Testis (tissue), 2 donors: ENCODE measurements at regions not wholly inside any gene's neighbourhood (a gene's known extent, or its start where the extent isn't known, plus 50 kb on each side); places are given as distances from the start of the nearest gene placed in this dataset.

ENCODE experiments used
- DNase-seq: peaks from one replicate; pipeline ENCODE4 v3.0.0-alpha.2; 2019
- H3K27ac ChIP-seq, 2 donors: fragments of 200-600 bp; sonication (generic); one replicate each; pipeline ENCODE4 v1.5.1; 2019
- H3K27me3 ChIP-seq: fragments of 200-600 bp; sonication (generic); one replicate; pipeline ENCODE4 v1.5.1; 2019
- H3K36me3 ChIP-seq: fragments of 200-600 bp; sonication (generic); one replicate; pipeline ENCODE4 v1.5.1; 2017; ENCODE audit warnings: low read depth; ENCODE audit errors: missing control alignments
- H3K4me1 ChIP-seq: fragments of 200-600 bp; sonication (generic); one replicate; pipeline ENCODE4 v1.5.1; 2019
- H3K4me3 ChIP-seq, 2 donors: fragments of 200-600 bp; sonication (generic); one replicate each; pipeline ENCODE4 v1.5.1; 2017 to 2019
- H3K9me3 ChIP-seq: fragments of 200-600 bp; sonication (generic); one replicate; pipeline ENCODE4 v1.5.1; 2017
- POLR2A ChIP-seq: fragments of 450-650 bp; IDR thresholded peaks from one replicate; pipeline ENCODE4 v1.6.1; 2017; ENCODE audit warnings: antibody characterized with exemption, mild to moderate bottlenecking, moderate library complexity
- WGBS, 2 donors: methylation state at CpG; one replicate each; pipeline ENCODE4 v1.1.5; 2018; 5-methylcytosine and 5-hydroxymethylcytosine counted together
- intact Hi-C: fragments of 100-400 bp; cut with DNase I; formaldehyde crosslinking; loops from one replicate; pipeline ENCODE4 v1.15.1; 2023; ENCODE audit warnings: low total_unique reads
- small RNA-seq, 2 donors: library from RNA; depleted of rRNA; stranded (forward); fragments of <200 nt; gene quantifications; one replicate each; pipeline ENCODE3, GENCODE V24; 2016
- TF ChIP-seq, protein P1 (sequence below), 3 experiments: fragments of 450-650 bp in 2 of 3; fragments of 200-600 bp in 1 of 3; sonication (generic) in 1 of 3; IDR thresholded peaks; one replicate each; pipeline ENCODE4 v1.5.1; 2016 to 2019; ENCODE audit warnings: antibody characterized with exemption in 3 of 3, mild to moderate bottlenecking in 2 of 3, moderate library complexity in 1 of 3

DNA sequence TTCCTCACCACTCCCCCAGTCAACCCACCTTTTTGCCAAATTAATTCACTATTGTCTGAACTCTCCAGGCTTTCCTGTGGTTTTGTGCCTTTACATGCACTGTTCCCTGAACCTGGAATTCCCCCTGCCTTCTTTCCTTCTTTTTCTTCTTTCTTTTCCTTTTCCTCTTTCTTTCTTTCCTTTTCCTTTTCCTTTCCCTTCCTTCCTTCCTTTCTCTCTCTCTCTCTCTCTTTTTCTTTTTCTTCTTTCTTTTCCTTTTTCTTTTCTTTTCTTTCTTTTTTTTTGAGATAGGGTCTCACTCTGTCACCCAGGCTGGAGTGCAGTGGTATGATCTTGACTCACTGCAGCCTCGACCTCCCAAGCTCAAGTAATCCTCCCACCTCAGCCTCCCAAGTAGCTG is 56.6 kb upstream of the CDC42BPA start:
- Histone ChIP-seq H3K36me3 (no peaks in the 10 kb centered on the region), H3K9me3 (no peaks in the 10 kb centered on the region), H3K4me3 (no peak overlapping the region), H3K27me3 (no peaks in the 10 kb centered on the region), H3K27ac (no peak overlapping the region), H3K4me1 (no peaks in the 10 kb centered on the region)
- intact Hi-C loops = no loop called here
- no peak for DNase-seq
- 82 to 95% methylated on average over 1 of the region's 1 CpG for WGBS, 2 donors
- TF ChIP-seq POLR2A = no peak
- TF ChIP-seq, protein P1, sequence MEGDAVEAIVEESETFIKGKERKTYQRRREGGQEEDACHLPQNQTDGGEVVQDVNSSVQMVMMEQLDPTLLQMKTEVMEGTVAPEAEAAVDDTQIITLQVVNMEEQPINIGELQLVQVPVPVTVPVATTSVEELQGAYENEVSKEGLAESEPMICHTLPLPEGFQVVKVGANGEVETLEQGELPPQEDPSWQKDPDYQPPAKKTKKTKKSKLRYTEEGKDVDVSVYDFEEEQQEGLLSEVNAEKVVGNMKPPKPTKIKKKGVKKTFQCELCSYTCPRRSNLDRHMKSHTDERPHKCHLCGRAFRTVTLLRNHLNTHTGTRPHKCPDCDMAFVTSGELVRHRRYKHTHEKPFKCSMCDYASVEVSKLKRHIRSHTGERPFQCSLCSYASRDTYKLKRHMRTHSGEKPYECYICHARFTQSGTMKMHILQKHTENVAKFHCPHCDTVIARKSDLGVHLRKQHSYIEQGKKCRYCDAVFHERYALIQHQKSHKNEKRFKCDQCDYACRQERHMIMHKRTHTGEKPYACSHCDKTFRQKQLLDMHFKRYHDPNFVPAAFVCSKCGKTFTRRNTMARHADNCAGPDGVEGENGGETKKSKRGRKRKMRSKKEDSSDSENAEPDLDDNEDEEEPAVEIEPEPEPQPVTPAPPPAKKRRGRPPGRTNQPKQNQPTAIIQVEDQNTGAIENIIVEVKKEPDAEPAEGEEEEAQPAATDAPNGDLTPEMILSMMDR (IDR thresholded peaks at IDR 0.05) = no peak

DNA sequence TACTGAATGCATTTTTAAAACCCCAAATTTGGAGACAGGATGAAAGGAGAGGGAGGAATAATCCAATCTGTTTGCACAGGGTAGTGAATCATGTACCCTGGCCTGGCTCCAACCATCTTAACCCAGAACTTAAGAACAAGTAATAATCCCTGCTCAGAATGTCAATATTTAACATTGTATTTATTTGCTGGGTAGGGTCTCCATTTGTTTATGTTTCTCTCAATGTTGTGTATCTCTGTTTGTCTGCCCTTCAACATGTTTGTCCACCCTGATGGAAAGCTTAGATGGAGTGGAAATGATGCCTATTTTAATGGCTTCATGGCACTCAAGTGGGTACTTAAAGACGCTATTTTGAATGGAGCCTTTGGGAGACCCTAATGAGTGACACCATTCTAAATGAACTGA is 54.4 kb upstream of the CDC42BPA start:
- Histone ChIP-seq H3K9me3 (no peaks in the 10 kb centered on the region), H3K27me3 (no peaks in the 10 kb centered on the region), H3K4me3 (no peak overlapping the region), H3K27ac (no peak overlapping the region), H3K4me1 (peaks cover 4% of the 10 kb centered on the region), H3K36me3 (no peaks in the 10 kb centered on the region)
- intact Hi-C loops = no loop called here
- DNase-seq = peak; percentile 25
- TF ChIP-seq, protein P1 (IDR thresholded peaks at IDR 0.05) = no peak
- no peak for TF ChIP-seq POLR2A
- whole genome bisulfite sequencing, 2 donors = 94 to 98% methylated on average over 1 of the region's 1 CpG

DNA sequence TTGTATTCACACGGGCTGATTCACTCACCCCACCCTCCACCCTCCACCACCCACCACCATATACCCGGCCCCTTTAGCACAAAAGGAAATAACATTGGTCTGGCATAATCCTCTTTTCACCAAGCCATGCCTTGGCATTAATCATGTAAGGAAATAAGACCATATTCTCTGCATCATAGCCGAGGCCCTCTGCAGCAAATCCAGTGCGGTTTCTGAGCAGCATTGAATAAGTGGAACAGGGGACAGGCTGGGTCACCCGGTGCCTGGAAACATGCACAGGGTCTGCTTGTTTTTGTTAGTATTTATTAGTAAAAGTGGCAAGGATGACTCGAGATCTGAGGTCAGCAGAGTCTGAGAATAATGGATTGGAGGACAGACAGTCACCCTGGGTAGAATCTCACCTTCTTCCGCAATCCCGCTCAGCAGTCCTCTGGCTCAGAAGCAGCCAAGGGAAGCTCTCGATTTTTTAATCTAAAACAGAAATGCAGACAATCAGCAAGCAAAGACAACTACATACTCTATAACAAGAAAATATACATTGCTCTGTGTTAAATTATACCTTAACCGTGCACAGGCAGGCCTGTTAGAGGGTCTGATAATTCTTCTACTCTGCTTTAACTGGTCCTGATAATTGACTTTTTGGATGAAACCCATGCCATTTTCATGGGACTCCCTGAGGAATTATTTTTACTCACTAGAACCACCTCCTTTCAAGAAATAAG is 52.4 kb upstream of the CDC42BPA start:
- WGBS, 2 donors = 85 to 89% methylated on average over 10 of the region's 10 CpGs
- DNase-seq = no peak
- no peak for TF ChIP-seq POLR2A
- TF ChIP-seq, protein P1 (IDR thresholded peaks at IDR 0.05) = no peak
- Histone ChIP-seq H3K27me3 (no peaks in the 10 kb centered on the region), H3K4me1 (peaks cover 4% of the 10 kb centered on the region), H3K4me3 (no peak overlapping the region), H3K27ac (no peak overlapping the region), H3K36me3 (no peaks in the 10 kb centered on the region), H3K9me3 (no peaks in the 10 kb centered on the region)
- intact Hi-C loops = no loop called here

DNA sequence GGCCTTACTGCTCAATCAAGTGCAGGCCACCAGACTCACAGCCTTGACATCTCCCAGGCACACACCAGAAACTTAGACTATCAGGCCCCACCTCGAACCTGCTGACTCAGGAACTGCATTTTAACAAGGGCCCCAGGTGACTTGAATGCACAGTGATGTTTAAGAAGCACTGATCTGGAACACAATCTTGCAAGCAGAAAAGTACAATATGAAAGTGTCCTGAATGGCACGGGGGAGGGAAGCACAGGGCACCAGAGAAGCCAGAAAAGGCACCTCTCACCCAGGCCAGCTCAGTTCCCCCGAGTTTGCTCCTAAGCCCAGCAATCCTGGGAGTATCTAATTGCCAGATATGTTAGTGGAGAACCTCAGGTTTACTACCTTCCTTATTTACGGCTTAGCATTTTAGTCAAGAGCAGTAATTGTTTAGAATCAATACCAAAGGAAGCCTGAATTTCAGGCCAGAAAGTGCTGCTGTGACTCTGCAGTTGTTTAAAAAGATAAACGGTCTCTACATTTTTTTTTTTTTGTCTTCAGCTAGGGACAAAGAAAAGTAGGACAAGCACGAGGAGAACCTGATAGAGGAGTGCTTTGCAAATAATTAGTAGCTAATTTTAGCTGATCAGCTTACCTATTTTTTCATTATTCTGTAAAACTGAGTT is 50.9 kb upstream of the CDC42BPA start:
- Histone ChIP-seq H3K36me3 (no peaks in the 10 kb centered on the region), H3K27ac (no peak overlapping the region), H3K27me3 (no peaks in the 10 kb centered on the region), H3K4me1 (peaks cover 4% of the 10 kb centered on the region), H3K4me3 (no peak overlapping the region), H3K9me3 (no peaks in the 10 kb centered on the region)
- intact Hi-C loops = no loop called here
- DNase-seq = no peak
- TF ChIP-seq POLR2A = no peak
- TF ChIP-seq, protein P1 (IDR thresholded peaks at IDR 0.05) = no peak
- WGBS, 2 donors = 51 to 70% methylated on average over 6 of the region's 6 CpGs

Small RNA genes in the stretch of these regions (small RNA-seq; reads per million reads assigned to genes)
- 0 reads per million in 2 donors for gene AL451054.2
- 0 to 0.28 reads per million in 2 donors for gene BTF3P9
